ENCODE measurements at regions not wholly inside any gene's neighbourhood (a gene's known extent, or its start where the extent isn't known, plus 50 kb on each side); places are given as distances from the start of the nearest gene placed in this dataset.
"Not testable (repeated sequence)": the region's sequence is repeated elsewhere in the genome, so short reads cannot be mapped to it uniquely, and the experiment has no call there.

GRCh38 chr5:4019009-4019769 lies 423.6 kb downstream of the IRX1 start:
- peaks cover 2% of the 10 kb centered on the region for H3K27me3 ChIP-seq (ENCODE audit: control insufficient read depth, insufficient read depth, low read length)
- H3K4me1 ChIP-seq (ENCODE audit: control insufficient read depth, insufficient read depth, low read length): peaks cover 19% of the 10 kb centered on the region
- no peak overlapping the region for H3K4me3 ChIP-seq (ENCODE audit: low read length)
- 89% methylated on average over 6 of the region's 9 CpGs for WGBS (ENCODE audit: insufficient coverage)
- H3K9me3 ChIP-seq (replicated peaks; ENCODE audit: control insufficient read depth, low read depth, low read length): no peaks in the 10 kb centered on the region
- H3K36me3 ChIP-seq (ENCODE audit: control insufficient read depth, insufficient read depth, low read length): no peaks in the 10 kb centered on the region
- DNase-seq: peak; percentile 90
- no peak overlapping the region for H3K27ac ChIP-seq (ENCODE audit: low read length)

- Histone ChIP-seq H3K27ac (ENCODE audit: low read length) (no peak overlapping the region), H3K4me3 (ENCODE audit: low read length) (no peak overlapping the region), H3K4me1 (ENCODE audit: control insufficient read depth, insufficient read depth, low read length) (peaks cover 19% of the 10 kb centered on the region), H3K9me3 (replicated peaks; ENCODE audit: control insufficient read depth, low read depth, low read length) (no peaks in the 10 kb centered on the region), H3K27me3 (ENCODE audit: control insufficient read depth, insufficient read depth, low read length) (peaks cover 2% of the 10 kb centered on the region), H3K36me3 (ENCODE audit: control insufficient read depth, insufficient read depth, low read length) (no peaks in the 10 kb centered on the region)
- DNase-seq: peak; percentile 51
- 81% methylated on average over 6 of the region's 6 CpGs for WGBS (ENCODE audit: insufficient coverage)
Observed at GRCh38 chr5:4019841-4020240, 424.2 kb downstream of the IRX1 start.

- Histone ChIP-seq H3K4me3 (ENCODE audit: low read length) (no peak overlapping the region), H3K36me3 (ENCODE audit: control insufficient read depth, insufficient read depth, low read length) (no peaks in the 10 kb centered on the region), H3K4me1 (ENCODE audit: control insufficient read depth, insufficient read depth, low read length) (peaks cover 19% of the 10 kb centered on the region), H3K27me3 (ENCODE audit: control insufficient read depth, insufficient read depth, low read length) (peaks cover 2% of the 10 kb centered on the region), H3K9me3 (replicated peaks; ENCODE audit: control insufficient read depth, low read depth, low read length) (no peaks in the 10 kb centered on the region), H3K27ac (ENCODE audit: low read length) (no peak overlapping the region)
- WGBS (ENCODE audit: insufficient coverage): 33% methylated on average over 1 of the region's 3 CpGs
- DNase-seq: peak; percentile 60
Observed at GRCh38 chr5:4020400-4020799, 424.8 kb downstream of the IRX1 start.

- DNase-seq: no peak
- no peak overlapping the region for H3K27ac ChIP-seq (ENCODE audit: low read length)
- WGBS (ENCODE audit: insufficient coverage): 77% methylated on average over 8 of the region's 19 CpGs
- H3K27me3 ChIP-seq (ENCODE audit: control insufficient read depth, insufficient read depth, low read length): peaks cover 2% of the 10 kb centered on the region
- no peaks in the 10 kb centered on the region for H3K36me3 ChIP-seq (ENCODE audit: control insufficient read depth, insufficient read depth, low read length)
- H3K4me1 ChIP-seq (ENCODE audit: control insufficient read depth, insufficient read depth, low read length): peaks cover 20% of the 10 kb centered on the region
- no peak overlapping the region for H3K4me3 ChIP-seq (ENCODE audit: low read length)
- no peaks in the 10 kb centered on the region for H3K9me3 ChIP-seq (replicated peaks; ENCODE audit: control insufficient read depth, low read depth, low read length)
Observed at GRCh38 chr5:4022056-4022670, 426.5 kb downstream of the IRX1 start.

- DNase-seq: peak; percentile 96
- H3K9me3 ChIP-seq (replicated peaks; ENCODE audit: control insufficient read depth, low read depth, low read length): no peaks in the 10 kb centered on the region
- no peak overlapping the region for H3K4me3 ChIP-seq (ENCODE audit: low read length)
- H3K36me3 ChIP-seq (ENCODE audit: control insufficient read depth, insufficient read depth, low read length): no peaks in the 10 kb centered on the region
- peak overlapping the region; percentile 67 for H3K27ac ChIP-seq (ENCODE audit: low read length)
- peaks cover 21% of the 10 kb centered on the region for H3K4me1 ChIP-seq (ENCODE audit: control insufficient read depth, insufficient read depth, low read length)
- 22% methylated on average over 17 of the region's 23 CpGs for WGBS (ENCODE audit: insufficient coverage)
- H3K27me3 ChIP-seq (ENCODE audit: control insufficient read depth, insufficient read depth, low read length): peaks cover 2% of the 10 kb centered on the region
Observed at GRCh38 chr5:4023091-4023752, 427.6 kb downstream of the IRX1 start.

GRCh38 chr5:4023753-4024335 lies 428.2 kb downstream of the IRX1 start:
- Histone ChIP-seq H3K4me1 (ENCODE audit: control insufficient read depth, insufficient read depth, low read length) (peaks cover 17% of the 10 kb centered on the region), H3K4me3 (ENCODE audit: low read length) (no peak overlapping the region), H3K27me3 (ENCODE audit: control insufficient read depth, insufficient read depth, low read length) (peaks cover 2% of the 10 kb centered on the region), H3K9me3 (replicated peaks; ENCODE audit: control insufficient read depth, low read depth, low read length) (no peaks in the 10 kb centered on the region), H3K36me3 (ENCODE audit: control insufficient read depth, insufficient read depth, low read length) (no peaks in the 10 kb centered on the region), H3K27ac (ENCODE audit: low read length) (peak overlapping the region; percentile 67)
- DNase-seq: peak; percentile 80

GRCh38 chr5:4027088-4027734 lies 431.6 kb downstream of the IRX1 start:
- Histone ChIP-seq H3K4me1 (ENCODE audit: control insufficient read depth, insufficient read depth, low read length) (peaks cover 11% of the 10 kb centered on the region), H3K36me3 (ENCODE audit: control insufficient read depth, insufficient read depth, low read length) (no peaks in the 10 kb centered on the region), H3K27me3 (ENCODE audit: control insufficient read depth, insufficient read depth, low read length) (peaks cover 2% of the 10 kb centered on the region), H3K9me3 (replicated peaks; ENCODE audit: control insufficient read depth, low read depth, low read length) (no peaks in the 10 kb centered on the region), H3K27ac (ENCODE audit: low read length) (no peak overlapping the region), H3K4me3 (ENCODE audit: low read length) (no peak overlapping the region)
- DNase-seq: no peak
- 85% methylated on average over 8 of the region's 17 CpGs for WGBS (ENCODE audit: insufficient coverage)

- DNase-seq: no peak
- H3K4me3 ChIP-seq (ENCODE audit: low read length): no peak overlapping the region
- H3K36me3 ChIP-seq (ENCODE audit: control insufficient read depth, insufficient read depth, low read length): no peaks in the 10 kb centered on the region
- no peak overlapping the region for H3K27ac ChIP-seq (ENCODE audit: low read length)
- H3K27me3 ChIP-seq (ENCODE audit: control insufficient read depth, insufficient read depth, low read length): no peaks in the 10 kb centered on the region
- no CpG with 5 or more reads among the region's 2 CpGs for WGBS (ENCODE audit: insufficient coverage)
- peaks cover 2% of the 10 kb centered on the region for H3K4me1 ChIP-seq (ENCODE audit: control insufficient read depth, insufficient read depth, low read length)
- H3K9me3 ChIP-seq (replicated peaks; ENCODE audit: control insufficient read depth, low read depth, low read length): no peaks in the 10 kb centered on the region
Observed at GRCh38 chr5:4028384-4028783, 432.8 kb downstream of the IRX1 start.

- no CpG with 5 or more reads among the region's 1 CpG for WGBS (ENCODE audit: insufficient coverage)
- not testable (repeated sequence) for H3K4me1 ChIP-seq (ENCODE audit: control insufficient read depth, insufficient read depth, low read length); H3K9me3 ChIP-seq (replicated peaks; ENCODE audit: control insufficient read depth, low read depth, low read length); H3K36me3 ChIP-seq (ENCODE audit: control insufficient read depth, insufficient read depth, low read length); H3K27ac ChIP-seq (ENCODE audit: low read length); DNase-seq; H3K27me3 ChIP-seq (ENCODE audit: control insufficient read depth, insufficient read depth, low read length); H3K4me3 ChIP-seq (ENCODE audit: low read length)
Observed at GRCh38 chr5:4033546-4033945, 437.9 kb downstream of the IRX1 start.

- DNase-seq: no peak
- Histone ChIP-seq H3K36me3 (ENCODE audit: control insufficient read depth, insufficient read depth, low read length) (no peaks in the 10 kb centered on the region), H3K4me1 (ENCODE audit: control insufficient read depth, insufficient read depth, low read length) (no peaks in the 10 kb centered on the region), H3K9me3 (replicated peaks; ENCODE audit: control insufficient read depth, low read depth, low read length) (no peaks in the 10 kb centered on the region), H3K27me3 (ENCODE audit: control insufficient read depth, insufficient read depth, low read length) (no peaks in the 10 kb centered on the region), H3K4me3 (ENCODE audit: low read length) (no peak overlapping the region), H3K27ac (ENCODE audit: low read length) (no peak overlapping the region)
- 57% methylated on average over 1 of the region's 5 CpGs for WGBS (ENCODE audit: insufficient coverage)
Observed at GRCh38 chr5:4036861-4037260, 441.2 kb downstream of the IRX1 start.

Measured in muscle of leg (tissue), 3 donors.